HG02588 (cell line): ENCODE measurements at regions not wholly inside any gene's neighbourhood (a gene's known extent, or its start where the extent isn't known, plus 50 kb on each side); places are given as distances from the start of the nearest gene placed in this dataset.
"Not testable (repeated sequence)": the region's sequence is repeated elsewhere in the genome, so short reads cannot be mapped to it uniquely, and the experiment has no call there.

Experiments used
- ATAC-seq: cut with Tn5 transposase; IDR thresholded peaks from one replicate; pipeline ENCODE4 v1.9.1; 2021; ENCODE audit warnings: mild to moderate bottlenecking, moderate library complexity; ENCODE audit not compliant: unreplicated experiment

DNA sequence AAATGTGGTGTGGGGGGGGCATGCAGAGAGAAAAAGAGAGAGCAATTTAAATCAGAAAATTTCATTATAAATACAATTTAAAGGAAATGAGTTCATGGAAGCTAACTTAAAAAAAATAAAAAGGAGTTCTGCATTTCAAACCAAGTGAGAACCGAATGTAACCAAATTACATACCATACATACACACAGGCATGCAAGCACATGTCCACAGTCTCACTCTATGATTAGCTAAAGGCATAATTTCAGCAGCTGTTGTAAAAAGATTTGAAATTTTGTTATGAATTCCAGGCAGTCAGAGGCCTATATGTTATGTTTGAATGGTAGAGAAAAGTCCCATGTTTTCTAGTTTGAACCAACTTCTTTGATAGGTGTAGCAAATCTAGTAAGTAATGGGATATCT, 611.6 kb upstream of the ADGRL3 start:
- ATAC-seq: no peak

DNA sequence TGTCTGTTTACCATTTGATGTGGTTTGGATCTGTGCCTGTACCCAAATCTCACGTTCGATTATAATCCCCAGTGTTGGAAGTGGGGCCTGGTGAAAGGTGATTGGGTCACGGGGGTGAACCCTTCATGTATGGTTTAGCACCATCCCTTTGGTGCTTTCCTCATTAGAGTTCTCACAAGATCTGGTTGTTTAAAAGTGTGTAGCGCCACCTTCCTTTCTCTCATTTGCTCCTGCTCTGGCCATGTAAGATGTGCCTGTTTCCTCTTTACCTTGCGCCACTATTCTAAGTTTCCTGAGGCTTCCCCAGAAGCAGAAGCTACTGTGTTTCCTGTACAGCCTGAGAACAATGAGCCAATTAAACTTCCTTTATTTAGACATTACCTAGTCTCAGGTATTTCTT, 610.7 kb upstream of the ADGRL3 start:
- ATAC-seq: no peak

GRCh38 chr4:60590116-60590515, 610.0 kb upstream of the ADGRL3 start:
- no peak for ATAC-seq

- no peak for ATAC-seq
Observed at GRCh38 chr4:60605646-60606354, 594.3 kb upstream of the ADGRL3 start.

DNA sequence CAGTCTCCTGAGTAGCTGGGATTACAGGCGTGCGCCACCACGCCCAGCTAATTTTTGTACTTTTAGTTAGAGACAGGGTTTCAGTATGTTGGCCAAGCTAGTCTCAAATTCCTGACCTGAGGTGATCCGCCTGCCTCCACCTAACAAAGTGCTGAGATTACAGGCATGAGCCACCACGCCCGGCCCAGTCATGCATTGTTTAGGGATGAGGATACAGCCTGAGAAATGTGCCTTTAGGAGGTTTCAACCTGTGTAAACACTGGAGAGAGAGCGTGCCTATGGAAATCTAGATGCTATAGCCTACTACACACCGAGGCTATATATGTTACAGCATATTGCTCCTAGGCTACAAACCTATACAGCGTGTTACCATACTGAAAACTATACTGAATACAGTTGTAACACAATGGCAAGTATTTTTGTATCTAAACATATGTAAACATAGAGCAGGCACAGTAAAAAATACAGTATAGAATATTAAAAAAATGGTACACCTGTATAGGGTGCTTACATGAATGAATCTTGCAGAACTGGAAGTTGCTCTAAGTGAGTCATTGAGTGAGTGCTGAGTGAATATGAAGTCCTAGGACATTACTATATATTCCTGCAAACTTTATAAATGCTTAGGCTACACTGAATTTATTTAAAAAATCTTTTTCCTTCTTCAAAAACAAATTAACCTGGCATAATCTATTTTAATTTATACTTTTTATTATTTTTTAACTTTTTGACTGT, 588.2 kb upstream of the ADGRL3 start:
- ATAC-seq: no peak

DNA sequence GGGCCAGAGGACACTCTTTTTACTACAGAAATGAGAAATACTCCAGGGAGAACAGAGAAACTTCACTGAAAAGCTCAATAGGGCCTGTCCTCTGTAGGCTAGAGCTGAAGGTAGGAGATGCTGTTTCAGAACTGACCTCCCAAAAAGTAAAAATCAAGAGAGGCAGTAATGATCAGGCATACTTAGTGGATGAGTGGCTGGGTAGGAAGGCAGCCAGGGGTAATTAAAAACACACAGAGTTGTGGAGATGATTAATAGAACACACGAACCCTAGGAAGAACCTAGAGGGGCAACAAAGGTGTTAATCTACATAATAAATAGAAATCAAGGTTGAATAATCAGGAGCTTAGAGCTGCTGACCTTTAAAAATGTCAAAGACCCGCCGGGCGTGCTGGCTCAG, 582.4 kb upstream of the ADGRL3 start:
- ATAC-seq: no peak

GRCh38 chr4:60619531-60620305, 580.4 kb upstream of the ADGRL3 start:
- no peak for ATAC-seq

- no peak for ATAC-seq
Observed at GRCh38 chr4:60637976-60638375, 562.1 kb upstream of the ADGRL3 start.

DNA sequence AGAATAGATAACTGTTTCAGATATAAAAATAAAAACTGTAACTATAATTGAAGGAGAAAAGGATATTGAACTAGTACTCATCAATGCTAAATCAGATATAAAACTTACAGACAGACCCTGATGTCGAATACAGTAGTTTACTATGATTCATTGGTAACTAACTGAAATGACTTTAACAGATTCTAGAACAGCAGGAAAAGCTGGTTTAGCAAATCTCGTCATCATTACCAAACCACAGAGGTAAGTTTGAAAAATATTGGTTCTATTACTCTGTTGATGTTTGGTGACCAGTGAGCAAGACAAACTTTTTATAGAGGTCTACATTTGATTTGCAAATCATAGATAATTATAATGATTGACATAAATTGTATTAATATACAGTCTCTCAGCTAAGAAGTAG, 551.4 kb upstream of the ADGRL3 start:
- no peak for ATAC-seq

DNA sequence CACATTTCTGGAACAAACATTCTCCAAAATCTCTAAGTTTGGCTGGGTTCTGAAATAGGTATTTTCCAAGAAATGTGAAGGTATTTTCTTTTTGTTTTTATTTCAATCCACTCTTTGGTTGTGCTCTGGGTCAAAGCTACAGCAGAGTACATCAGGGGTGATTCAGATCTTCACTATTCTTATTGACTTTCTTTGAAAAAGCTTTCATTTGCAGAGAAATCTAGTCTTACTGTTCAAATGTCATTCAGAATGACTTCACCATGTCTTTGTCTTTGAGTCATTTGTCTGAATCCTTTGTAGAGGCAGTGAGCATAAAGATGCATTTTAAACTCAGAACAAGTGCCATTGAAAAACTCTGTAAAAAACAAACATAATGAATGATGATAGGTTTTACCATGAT, 547.2 kb upstream of the ADGRL3 start:
- ATAC-seq: no peak

DNA sequence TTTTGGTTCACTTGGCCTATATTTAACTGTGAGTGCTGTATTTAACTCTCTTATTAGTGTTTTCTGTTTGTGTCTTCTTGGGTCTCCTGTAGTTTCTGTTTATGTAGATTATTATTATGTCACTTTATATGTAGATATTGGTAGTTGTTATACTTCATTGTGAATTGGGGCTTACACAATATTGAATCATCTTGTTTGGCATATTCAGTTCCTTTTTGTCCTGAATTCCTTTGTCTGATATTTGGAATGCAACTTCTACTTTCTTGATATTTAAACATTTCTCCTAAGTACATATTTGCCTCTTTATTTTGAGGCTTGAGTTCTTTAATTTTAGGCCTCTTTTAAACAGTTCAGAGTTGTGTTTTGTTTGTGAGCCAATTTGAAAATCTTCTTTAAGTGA, 544.8 kb upstream of the ADGRL3 start:
- ATAC-seq: no peak

GRCh38 chr4:60656171-60656570, 544.0 kb upstream of the ADGRL3 start:
- ATAC-seq: no peak

DNA sequence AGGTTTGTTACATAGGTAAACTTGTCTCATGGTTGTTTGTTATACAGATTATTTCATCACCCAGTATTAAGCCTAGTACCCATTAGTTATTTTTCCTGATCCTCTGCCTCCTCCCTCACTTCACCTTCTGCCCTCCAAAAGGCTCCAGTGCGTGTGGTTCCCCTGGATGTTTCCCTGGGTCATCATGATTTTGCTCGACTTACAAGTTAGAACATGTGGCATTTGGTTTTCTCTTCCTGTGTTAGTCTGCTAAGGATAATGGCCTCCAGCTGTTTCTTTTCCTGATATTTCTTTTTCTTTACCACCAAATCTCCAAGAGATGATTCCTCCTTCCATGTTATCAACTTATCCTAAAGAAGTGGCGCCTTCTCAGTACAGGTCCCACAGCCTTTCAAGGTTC, 543.1 kb upstream of the ADGRL3 start:
- no peak for ATAC-seq

- no peak for ATAC-seq
Observed at GRCh38 chr4:60657807-60658206, 542.3 kb upstream of the ADGRL3 start.

DNA sequence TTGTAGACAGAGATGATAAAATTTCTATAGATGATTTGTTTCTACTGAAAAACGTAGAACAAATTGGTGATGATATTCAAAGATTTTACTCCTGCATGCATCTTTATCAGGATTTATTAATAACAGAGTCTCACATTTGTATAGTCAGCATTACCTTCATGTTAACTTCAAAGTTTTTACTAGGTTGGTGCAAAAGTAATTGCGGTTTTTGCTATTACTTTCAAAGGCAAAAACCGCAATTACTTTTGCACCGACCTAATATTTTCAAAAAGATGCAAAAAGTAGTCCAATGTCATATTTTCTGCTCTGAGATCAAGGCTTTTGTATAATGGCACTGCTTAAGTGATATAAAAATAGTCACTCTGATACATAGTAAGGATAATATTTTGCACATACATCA, 536.4 kb upstream of the ADGRL3 start:
- no peak for ATAC-seq

DNA sequence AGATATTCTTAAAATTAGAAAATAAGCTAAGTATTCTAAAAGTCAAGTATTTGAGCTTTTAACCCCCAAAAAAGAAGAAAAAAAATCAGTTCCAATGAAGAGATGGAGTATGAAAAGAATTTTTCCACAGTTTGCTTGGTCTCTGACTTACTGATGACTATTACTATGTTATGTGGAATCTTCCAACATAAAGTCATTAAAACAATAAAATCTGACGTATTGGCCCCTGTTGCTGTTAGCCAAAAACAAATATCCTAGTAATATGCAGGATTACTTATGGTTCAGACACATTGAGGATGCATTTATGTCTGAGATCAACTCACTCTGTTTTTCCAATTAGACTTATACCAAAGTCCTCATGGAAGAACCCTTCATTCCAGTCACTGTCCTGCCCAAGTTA, 517.2 kb upstream of the ADGRL3 start:
- ATAC-seq: no peak

DNA sequence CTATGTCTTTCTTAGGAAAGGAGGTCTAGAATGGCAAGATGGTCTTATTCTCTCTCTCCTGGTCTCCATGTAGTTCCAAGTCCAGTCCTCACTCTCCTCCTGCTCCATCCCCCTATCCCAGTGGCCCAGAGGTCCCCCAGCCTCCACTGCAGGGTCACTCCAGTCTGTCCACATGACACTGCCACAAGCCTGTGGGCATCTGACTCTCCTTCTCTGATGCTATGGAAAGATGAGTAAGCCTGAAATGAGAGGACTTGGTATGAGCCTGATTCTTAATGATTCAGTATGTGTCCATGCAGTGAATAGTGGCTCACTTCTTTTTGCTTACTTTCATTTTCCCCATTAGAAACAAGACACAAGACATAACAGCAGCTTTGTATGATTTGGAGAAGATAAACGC, 516.8 kb upstream of the ADGRL3 start:
- ATAC-seq: no peak

DNA sequence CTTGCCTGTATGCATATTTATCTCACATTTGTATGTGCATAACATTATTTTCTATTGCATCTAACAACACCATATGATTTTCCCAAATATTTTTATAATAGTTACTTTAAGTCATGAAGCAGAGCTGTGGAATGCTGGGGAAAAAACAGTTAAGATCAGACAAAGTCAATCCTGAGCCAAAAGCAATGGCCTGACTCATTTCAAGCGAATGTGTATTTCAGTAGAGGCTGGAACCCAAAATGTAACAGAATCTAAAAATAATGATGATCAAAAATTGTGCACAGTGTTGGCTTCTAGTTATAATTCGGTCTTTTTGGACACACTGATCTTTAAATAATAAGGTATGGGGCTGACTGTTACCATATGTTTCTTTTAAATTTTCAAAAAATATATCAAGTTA, 516.2 kb upstream of the ADGRL3 start:
- no peak for ATAC-seq

GRCh38 chr4:60696062-60696461, 504.1 kb upstream of the ADGRL3 start:
- ATAC-seq: not testable (repeated sequence)

GRCh38 chr4:60709061-60709460, 491.1 kb upstream of the ADGRL3 start:
- ATAC-seq: no peak

- no peak for ATAC-seq
Observed at GRCh38 chr4:60718874-60719273, 481.3 kb upstream of the ADGRL3 start.

DNA sequence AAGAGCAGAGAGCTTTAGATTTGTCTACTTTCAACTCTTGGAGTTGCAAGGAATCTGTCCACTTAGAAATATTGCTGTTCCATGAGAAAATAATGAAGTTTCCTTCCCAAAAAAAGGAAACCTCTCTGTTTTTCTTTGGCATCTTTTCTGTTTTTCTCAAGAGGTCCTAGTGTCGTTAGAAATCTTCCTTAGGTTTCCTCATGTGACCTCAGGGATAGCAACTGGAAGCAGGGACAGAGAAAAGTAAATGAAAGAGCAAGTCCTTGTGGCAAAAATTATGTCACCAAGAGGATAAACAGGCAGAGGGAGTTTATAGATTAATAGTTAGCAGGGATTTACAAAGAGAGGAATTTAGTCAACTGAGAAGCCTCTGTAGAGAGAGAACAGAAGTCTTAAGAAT, 478.4 kb upstream of the ADGRL3 start:
- no peak for ATAC-seq
